OCI-LY7 (cell line): ENCODE measurements at regions not wholly inside any gene's neighbourhood (a gene's known extent, or its start where the extent isn't known, plus 50 kb on each side); places are given as distances from the start of the nearest gene placed in this dataset.

Experiments used
- EZH2phosphoT487 ChIP-seq: fragments of 200-600 bp; sonication (generic); IDR thresholded peaks from 2 replicates; pipeline ENCODE4 v1.6.1; 2018; ENCODE audit warnings: low read depth, borderline replicate concordance, mild to moderate bottlenecking, mixed run types, antibody characterized with exemption, low read length, moderate library complexity, mixed read lengths
- TF ChIP-seq, protein P1 (sequence below): fragments of 200-600 bp; sonication (generic); conservative IDR thresholded peaks from 2 replicates; pipeline ENCODE4 v1.5.1; 2014; ENCODE audit warnings: mild to moderate bottlenecking, antibody characterized with exemption, low read length, moderate library complexity, mixed read lengths

DNA sequence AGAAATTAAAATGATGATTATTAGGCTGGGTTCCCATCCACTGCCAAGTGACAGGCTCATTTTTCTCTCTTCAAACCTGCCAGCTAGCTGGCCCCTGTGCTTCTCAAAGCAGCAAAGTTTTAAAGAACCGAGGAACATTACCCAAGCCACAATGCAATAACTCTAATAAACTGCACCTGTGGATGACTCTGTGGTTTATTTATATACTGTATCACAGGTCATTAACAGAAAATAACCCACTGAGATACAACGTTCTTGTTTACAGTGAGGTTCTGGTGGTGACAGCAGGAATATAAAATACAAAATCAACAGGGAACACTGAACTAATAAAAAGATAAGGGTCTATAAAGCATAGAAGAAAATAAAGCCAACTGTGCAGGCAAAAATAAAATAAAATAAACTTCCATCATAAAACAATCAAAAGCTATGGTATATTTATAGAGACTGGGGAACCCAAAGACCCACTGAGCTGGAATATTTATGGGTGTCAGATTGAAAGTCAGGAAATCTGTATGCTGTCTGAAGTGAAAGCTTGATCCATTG lies 472.9 kb downstream of the NOVA1 start:
- TF ChIP-seq, protein P1, sequence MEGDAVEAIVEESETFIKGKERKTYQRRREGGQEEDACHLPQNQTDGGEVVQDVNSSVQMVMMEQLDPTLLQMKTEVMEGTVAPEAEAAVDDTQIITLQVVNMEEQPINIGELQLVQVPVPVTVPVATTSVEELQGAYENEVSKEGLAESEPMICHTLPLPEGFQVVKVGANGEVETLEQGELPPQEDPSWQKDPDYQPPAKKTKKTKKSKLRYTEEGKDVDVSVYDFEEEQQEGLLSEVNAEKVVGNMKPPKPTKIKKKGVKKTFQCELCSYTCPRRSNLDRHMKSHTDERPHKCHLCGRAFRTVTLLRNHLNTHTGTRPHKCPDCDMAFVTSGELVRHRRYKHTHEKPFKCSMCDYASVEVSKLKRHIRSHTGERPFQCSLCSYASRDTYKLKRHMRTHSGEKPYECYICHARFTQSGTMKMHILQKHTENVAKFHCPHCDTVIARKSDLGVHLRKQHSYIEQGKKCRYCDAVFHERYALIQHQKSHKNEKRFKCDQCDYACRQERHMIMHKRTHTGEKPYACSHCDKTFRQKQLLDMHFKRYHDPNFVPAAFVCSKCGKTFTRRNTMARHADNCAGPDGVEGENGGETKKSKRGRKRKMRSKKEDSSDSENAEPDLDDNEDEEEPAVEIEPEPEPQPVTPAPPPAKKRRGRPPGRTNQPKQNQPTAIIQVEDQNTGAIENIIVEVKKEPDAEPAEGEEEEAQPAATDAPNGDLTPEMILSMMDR: no peak
- TF ChIP-seq EZH2phosphoT487: no peak
